ENCODE measurements at regions not wholly inside any gene's neighbourhood (a gene's known extent, or its start where the extent isn't known, plus 50 kb on each side); places are given as distances from the start of the nearest gene placed in this dataset.

- H3K4me1 Mint-ChIP-seq (ENCODE audit: low read depth), result no peaks in the 10 kb centered on the region
- no peak overlapping the region for H3K27ac Mint-ChIP-seq
- H3K9me3 Mint-ChIP-seq, result no peaks in the 10 kb centered on the region
- H3K4me3 Mint-ChIP-seq, result no peak overlapping the region
- no peak for DNase-seq
- CTCF ChIA-PET, result interaction anchor here (0.9 kb wide), 1 partner anchor 437 kb away, joined by 4 read pairs; no protein-coding TSS in a partner anchor
- H3K36me3 Mint-ChIP-seq (ENCODE audit: low read depth), result no peaks in the 10 kb centered on the region
- intact Hi-C loops (cut with micrococcal nuclease), result no loop called here
- no peaks in the 10 kb centered on the region for H3K27me3 Mint-ChIP-seq (ENCODE audit: low read depth)
Observed at GRCh38 chr3:152011812-152012735, 138.6 kb downstream of the SUCNR1 start.

GRCh38 chr3:152019508-152019907 is 146.1 kb downstream of the SUCNR1 start:
- no peaks in the 10 kb centered on the region for H3K36me3 Mint-ChIP-seq (ENCODE audit: low read depth)
- H3K4me1 Mint-ChIP-seq (ENCODE audit: low read depth), result peaks cover 9% of the 10 kb centered on the region
- no peak for DNase-seq
- no peak overlapping the region for H3K27ac Mint-ChIP-seq
- CTCF ChIA-PET, result interaction anchor here (1.3 kb wide), 1 partner anchor 18 kb away, joined by 4 read pairs; no protein-coding TSS in a partner anchor
- H3K4me3 Mint-ChIP-seq, result no peak overlapping the region
- intact Hi-C loops (cut with micrococcal nuclease), result no loop called here
- H3K9me3 Mint-ChIP-seq, result no peaks in the 10 kb centered on the region
- H3K27me3 Mint-ChIP-seq (ENCODE audit: low read depth), result peaks cover 1% of the 10 kb centered on the region

GRCh38 chr3:152021951-152022461 is 148.6 kb downstream of the SUCNR1 start:
- no peak overlapping the region for H3K4me3 Mint-ChIP-seq
- DNase-seq, result peak; percentile 32
- H3K27me3 Mint-ChIP-seq (ENCODE audit: low read depth), result peaks cover 1% of the 10 kb centered on the region
- peaks cover 9% of the 10 kb centered on the region for H3K4me1 Mint-ChIP-seq (ENCODE audit: low read depth)
- CTCF ChIA-PET, result no interaction called here
- H3K27ac Mint-ChIP-seq, result no peak overlapping the region
- no peaks in the 10 kb centered on the region for H3K36me3 Mint-ChIP-seq (ENCODE audit: low read depth)
- no peaks in the 10 kb centered on the region for H3K9me3 Mint-ChIP-seq
- intact Hi-C loops (cut with micrococcal nuclease), result no loop called here

GRCh38 chr3:152026033-152026556 is 152.7 kb downstream of the SUCNR1 start:
- Mint-ChIP-seq H3K27ac (no peak overlapping the region), H3K36me3 (ENCODE audit: low read depth) (no peaks in the 10 kb centered on the region), H3K4me3 (no peak overlapping the region), H3K9me3 (no peaks in the 10 kb centered on the region), H3K4me1 (ENCODE audit: low read depth) (peaks cover 9% of the 10 kb centered on the region), H3K27me3 (ENCODE audit: low read depth) (peaks cover 1% of the 10 kb centered on the region)
- intact Hi-C loops (cut with micrococcal nuclease), result loop anchor here (1.0 kb wide), 2 partner anchors 446 to 498 kb away; no protein-coding TSS in a partner anchor
- CTCF ChIA-PET, result interaction anchor here (0.9 to 1.7 kb wide), 2 partner anchors 35 to 46 kb away, joined by 3 to 4 read pairs; no protein-coding TSS in a partner anchor
- no peak for DNase-seq

- H3K27me3 Mint-ChIP-seq (ENCODE audit: low read depth), result no peaks in the 10 kb centered on the region
- H3K27ac Mint-ChIP-seq, result no peak overlapping the region
- no peak overlapping the region for H3K4me3 Mint-ChIP-seq
- no peak for DNase-seq
- intact Hi-C loops (cut with micrococcal nuclease), result no loop called here
- CTCF ChIA-PET, result interaction anchor here (0.7 kb wide), 1 partner anchor 195 kb away, joined by 3 read pairs; no protein-coding TSS in a partner anchor
- peaks cover 2% of the 10 kb centered on the region for H3K9me3 Mint-ChIP-seq
- no peaks in the 10 kb centered on the region for H3K36me3 Mint-ChIP-seq (ENCODE audit: low read depth)
- H3K4me1 Mint-ChIP-seq (ENCODE audit: low read depth), result no peaks in the 10 kb centered on the region
Observed at GRCh38 chr3:152030320-152030719, 156.9 kb downstream of the SUCNR1 start.

GRCh38 chr3:152031321-152031720 is 157.9 kb downstream of the SUCNR1 start:
- H3K27ac Mint-ChIP-seq, result no peak overlapping the region
- no peak for DNase-seq
- intact Hi-C loops (cut with micrococcal nuclease), result no loop called here
- CTCF ChIA-PET, result no interaction called here
- no peaks in the 10 kb centered on the region for H3K4me1 Mint-ChIP-seq (ENCODE audit: low read depth)
- H3K27me3 Mint-ChIP-seq (ENCODE audit: low read depth), result no peaks in the 10 kb centered on the region
- H3K9me3 Mint-ChIP-seq, result peaks cover 7% of the 10 kb centered on the region
- H3K36me3 Mint-ChIP-seq (ENCODE audit: low read depth), result no peaks in the 10 kb centered on the region
- H3K4me3 Mint-ChIP-seq, result no peak overlapping the region

- CTCF ChIA-PET, result no interaction called here
- intact Hi-C loops (cut with micrococcal nuclease), result no loop called here
- no peak overlapping the region for H3K4me3 Mint-ChIP-seq
- H3K36me3 Mint-ChIP-seq (ENCODE audit: low read depth), result no peaks in the 10 kb centered on the region
- peaks cover 4% of the 10 kb centered on the region for H3K4me1 Mint-ChIP-seq (ENCODE audit: low read depth)
- no peak overlapping the region for H3K27ac Mint-ChIP-seq
- no peak for DNase-seq
- no peaks in the 10 kb centered on the region for H3K27me3 Mint-ChIP-seq (ENCODE audit: low read depth)
- peaks cover 7% of the 10 kb centered on the region for H3K9me3 Mint-ChIP-seq
Observed at GRCh38 chr3:152037297-152037696, 163.9 kb downstream of the SUCNR1 start.

- Mint-ChIP-seq H3K27me3 (ENCODE audit: low read depth) (no peaks in the 10 kb centered on the region), H3K4me1 (ENCODE audit: low read depth) (peaks cover 4% of the 10 kb centered on the region), H3K27ac (no peak overlapping the region), H3K9me3 (peaks cover 7% of the 10 kb centered on the region), H3K4me3 (no peak overlapping the region), H3K36me3 (ENCODE audit: low read depth) (no peaks in the 10 kb centered on the region)
- CTCF ChIA-PET, result no interaction called here
- no peak for DNase-seq
- intact Hi-C loops (cut with micrococcal nuclease), result no loop called here
Observed at GRCh38 chr3:152037953-152038352, 164.5 kb downstream of the SUCNR1 start.

- H3K4me3 Mint-ChIP-seq, result no peak overlapping the region
- H3K27me3 Mint-ChIP-seq (ENCODE audit: low read depth), result no peaks in the 10 kb centered on the region
- DNase-seq, result no peak
- no peaks in the 10 kb centered on the region for H3K36me3 Mint-ChIP-seq (ENCODE audit: low read depth)
- peaks cover 4% of the 10 kb centered on the region for H3K4me1 Mint-ChIP-seq (ENCODE audit: low read depth)
- intact Hi-C loops (cut with micrococcal nuclease), result no loop called here
- CTCF ChIA-PET, result no interaction called here
- H3K27ac Mint-ChIP-seq, result no peak overlapping the region
- peaks cover 7% of the 10 kb centered on the region for H3K9me3 Mint-ChIP-seq
Observed at GRCh38 chr3:152038490-152038889, 165.0 kb downstream of the SUCNR1 start.

- Mint-ChIP-seq H3K27me3 (ENCODE audit: low read depth) (no peaks in the 10 kb centered on the region), H3K36me3 (ENCODE audit: low read depth) (no peaks in the 10 kb centered on the region), H3K4me3 (no peak overlapping the region), H3K4me1 (ENCODE audit: low read depth) (peaks cover 4% of the 10 kb centered on the region), H3K9me3 (peaks cover 6% of the 10 kb centered on the region), H3K27ac (no peak overlapping the region)
- no peak for DNase-seq
- intact Hi-C loops (cut with micrococcal nuclease), result no loop called here
- CTCF ChIA-PET, result interaction anchor here (0.6 kb wide), 1 partner anchor 43 kb away, joined by 4 read pairs; no protein-coding TSS in a partner anchor
Observed at GRCh38 chr3:152039887-152040286, 166.4 kb downstream of the SUCNR1 start.

- peaks cover 4% of the 10 kb centered on the region for H3K4me1 Mint-ChIP-seq (ENCODE audit: low read depth)
- H3K27me3 Mint-ChIP-seq (ENCODE audit: low read depth), result no peaks in the 10 kb centered on the region
- no peak overlapping the region for H3K4me3 Mint-ChIP-seq
- no peaks in the 10 kb centered on the region for H3K36me3 Mint-ChIP-seq (ENCODE audit: low read depth)
- intact Hi-C loops (cut with micrococcal nuclease), result no loop called here
- H3K9me3 Mint-ChIP-seq, result peaks cover 6% of the 10 kb centered on the region
- H3K27ac Mint-ChIP-seq, result no peak overlapping the region
- no peak for DNase-seq
- CTCF ChIA-PET, result interaction anchor here (0.6 kb wide), 1 partner anchor 43 kb away, joined by 4 read pairs; no protein-coding TSS in a partner anchor
Observed at GRCh38 chr3:152040319-152040718, 166.9 kb downstream of the SUCNR1 start.

GRCh38 chr3:152043620-152044019 is 170.2 kb downstream of the SUCNR1 start:
- Mint-ChIP-seq H3K9me3 (no peaks in the 10 kb centered on the region), H3K27me3 (ENCODE audit: low read depth) (no peaks in the 10 kb centered on the region), H3K4me3 (no peak overlapping the region), H3K36me3 (ENCODE audit: low read depth) (no peaks in the 10 kb centered on the region), H3K4me1 (ENCODE audit: low read depth) (peaks cover 4% of the 10 kb centered on the region), H3K27ac (no peak overlapping the region)
- CTCF ChIA-PET, result no interaction called here
- DNase-seq, result no peak
- intact Hi-C loops (cut with micrococcal nuclease), result no loop called here
